ENCODE measurements at regions not wholly inside any gene's neighbourhood (a gene's known extent, or its start where the extent isn't known, plus 50 kb on each side); places are given as distances from the start of the nearest gene placed in this dataset.
A peak's percentile ranks its signal among the peaks of the same experiment; 100 is the strongest.

GRCh38 chr11:27253224-27253623 lies 109.8 kb downstream of the CCDC34 start:
- H3K4me3 ChIP-seq (ENCODE audit: low read depth in 2 of 2, low read length in 2 of 2): no peak overlapping the region
- H3K4me1 ChIP-seq (ENCODE audit: control insufficient read depth, insufficient read depth, low read length): no peaks in the 10 kb centered on the region
- TF ChIP-seq TCF7L2 (IDR thresholded peaks at IDR 0.05; ENCODE audit: low read depth, low read length): no peak
- BruUV-seq (replicated peaks): no TSS peak
- CTCF ChIA-PET: no interaction called here
- H3K9me3 ChIP-seq (ENCODE audit: control insufficient read depth, insufficient read depth, low read depth, low read length): no peaks in the 10 kb centered on the region
- ATAC-seq (no peak), DNase-seq (ENCODE audit: low read depth, low spot score) (no peak)
- H3K27ac ChIP-seq (ENCODE audit: low read length): 0 out of 2 replicates have a peak overlapping the region, but pooled peaks have one; percentile 5
- H3K27me3 ChIP-seq (ENCODE audit: control insufficient read depth, insufficient read depth, low read length): no peaks in the 10 kb centered on the region
- intact Hi-C loops (cut with micrococcal nuclease; ENCODE audit: unreplicated experiment): no loop called here
- no peaks in the 10 kb centered on the region for H3K36me3 ChIP-seq (ENCODE audit: control insufficient read depth, insufficient read depth, low read length)
- POLR2A ChIA-PET: no interaction called here
- in situ Hi-C loops (cut with HindIII; ENCODE audit: low pct_unique_long_range_greater_than_20kb, low sequenced_read_pairs): no loop called here

- Histone ChIP-seq H3K9me3 (ENCODE audit: control insufficient read depth, insufficient read depth, low read depth, low read length) (no peaks in the 10 kb centered on the region), H3K4me1 (ENCODE audit: control insufficient read depth, insufficient read depth, low read length) (no peaks in the 10 kb centered on the region), H3K27me3 (ENCODE audit: control insufficient read depth, insufficient read depth, low read length) (no peaks in the 10 kb centered on the region), H3K36me3 (ENCODE audit: control insufficient read depth, insufficient read depth, low read length) (no peaks in the 10 kb centered on the region), H3K4me3 (ENCODE audit: low read depth in 2 of 2, low read length in 2 of 2) (no peak overlapping the region), H3K27ac (ENCODE audit: low read length) (peak overlapping the region; percentile 56; the same call in 1 of the 2 replicates)
- intact Hi-C loops (cut with micrococcal nuclease; ENCODE audit: unreplicated experiment): no loop called here
- POLR2A ChIA-PET: no interaction called here
- in situ Hi-C loops (cut with HindIII; ENCODE audit: low pct_unique_long_range_greater_than_20kb, low sequenced_read_pairs): no loop called here
- no peak for TF ChIP-seq POLR2AphosphoS5 (IDR thresholded peaks at IDR 0.05; ENCODE audit: low read depth, low read length)
- TF ChIP-seq CTCF (IDR thresholded peaks at IDR 0.05): no peak
- TF ChIP-seq SIN3A (IDR thresholded peaks at IDR 0.05; ENCODE audit: borderline replicate concordance, insufficient read depth, low read depth, low read length): no peak
- no peak for TF ChIP-seq REST (IDR thresholded peaks at IDR 0.05; ENCODE audit: insufficient read depth in 1 of 2, low read depth in 2 of 2, low read length in 1 of 2)
- TF ChIP-seq TCF7L2 (IDR thresholded peaks at IDR 0.05; ENCODE audit: low read depth, low read length): no peak
- DNase-seq (ENCODE audit: low read depth, low spot score) (no peak), ATAC-seq (no peak)
- CTCF ChIA-PET: no interaction called here
- no TSS peak for BruUV-seq (replicated peaks)
Measured at GRCh38 chr11:27250867-27251665, 111.9 kb downstream of the CCDC34 start.
